Activated T-cell treated with anti-CD3 and anti-CD28 coated beads, Interleukin-2, amount 50 U/mL, for 4 hours (primary cell): ENCODE measurements at regions not wholly inside any gene's neighbourhood (a gene's known extent, or its start where the extent isn't known, plus 50 kb on each side); places are given as distances from the start of the nearest gene placed in this dataset.

ENCODE experiments used
- ATAC-seq, 2 donors: fragments of 200-7000 bp; cut with Tn5 transposase; one replicate each; pipeline ENCODE4 v1.10.0; 2021
- DNase-seq: peaks from one replicate; pipeline ENCODE4 v3.0.0-alpha.2; 2020
- H3K27me3 Mint-ChIP-seq: one replicate; pipeline ENCODE4 v1.8.0; 2021; ENCODE audit warnings: low read depth, mixed read lengths
- H3K36me3 Mint-ChIP-seq: one replicate; pipeline ENCODE4 v1.8.0; 2022; ENCODE audit warnings: mixed read lengths; ENCODE audit not compliant: insufficient read depth
- H3K4me1 Mint-ChIP-seq: one replicate; pipeline ENCODE4 v1.8.0; 2021; ENCODE audit warnings: low read depth, mixed read lengths
- H3K4me3 Mint-ChIP-seq: one replicate; pipeline ENCODE4 v1.8.0; 2021; ENCODE audit warnings: mild to moderate bottlenecking, moderate library complexity, mixed read lengths
- H3K9me3 Mint-ChIP-seq: one replicate; pipeline ENCODE4 v1.8.0; 2021; ENCODE audit warnings: mixed read lengths

- Mint-ChIP-seq H3K9me3 (peaks cover 15% of the 10 kb centered on the region), H3K4me1 (no peaks in the 10 kb centered on the region), H3K36me3 (no peaks in the 10 kb centered on the region), H3K27me3 (peaks cover 6% of the 10 kb centered on the region), H3K4me3 (no peak overlapping the region)
- no peak for DNase-seq
- ATAC-seq = no peak
Measured at GRCh38 chr20:23268792-23269354, 81.7 kb upstream of the NXT1 start.

GRCh38 chr20:23267909-23268308 is 82.7 kb upstream of the NXT1 start:
- Mint-ChIP-seq H3K9me3 (peaks cover 17% of the 10 kb centered on the region), H3K4me1 (no peaks in the 10 kb centered on the region), H3K36me3 (no peaks in the 10 kb centered on the region), H3K27me3 (peaks cover 6% of the 10 kb centered on the region), H3K4me3 (no peak overlapping the region)
- no peak for DNase-seq
- no peak for ATAC-seq

GRCh38 chr20:23266530-23267398 is 83.8 kb upstream of the NXT1 start:
- H3K36me3 Mint-ChIP-seq = no peaks in the 10 kb centered on the region
- ATAC-seq (no peak), DNase-seq (no peak)
- H3K4me3 Mint-ChIP-seq = no peak overlapping the region
- H3K4me1 Mint-ChIP-seq = no peaks in the 10 kb centered on the region
- peaks cover 6% of the 10 kb centered on the region for H3K27me3 Mint-ChIP-seq
- peaks cover 17% of the 10 kb centered on the region for H3K9me3 Mint-ChIP-seq

- DNase-seq = no peak
- H3K9me3 Mint-ChIP-seq = peaks cover 17% of the 10 kb centered on the region
- no peak for ATAC-seq
- H3K27me3 Mint-ChIP-seq = peaks cover 6% of the 10 kb centered on the region
- no peaks in the 10 kb centered on the region for H3K4me1 Mint-ChIP-seq
- H3K36me3 Mint-ChIP-seq = no peaks in the 10 kb centered on the region
- no peak overlapping the region for H3K4me3 Mint-ChIP-seq
Measured at GRCh38 chr20:23265226-23265625, 85.4 kb upstream of the NXT1 start.

GRCh38 chr20:23264545-23264944 is 86.0 kb upstream of the NXT1 start:
- no peak for ATAC-seq
- DNase-seq = no peak
- no peaks in the 10 kb centered on the region for H3K36me3 Mint-ChIP-seq
- peaks cover 17% of the 10 kb centered on the region for H3K9me3 Mint-ChIP-seq
- no peaks in the 10 kb centered on the region for H3K4me1 Mint-ChIP-seq
- H3K27me3 Mint-ChIP-seq = peaks cover 6% of the 10 kb centered on the region
- no peak overlapping the region for H3K4me3 Mint-ChIP-seq

- H3K36me3 Mint-ChIP-seq = no peaks in the 10 kb centered on the region
- no peak for DNase-seq
- ATAC-seq = no peak
- no peaks in the 10 kb centered on the region for H3K4me1 Mint-ChIP-seq
- H3K27me3 Mint-ChIP-seq = peaks cover 6% of the 10 kb centered on the region
- H3K4me3 Mint-ChIP-seq = no peak overlapping the region
- peaks cover 5% of the 10 kb centered on the region for H3K9me3 Mint-ChIP-seq
Measured at GRCh38 chr20:23260181-23260840, 90.3 kb upstream of the NXT1 start.

GRCh38 chr20:23258747-23259121 is 91.9 kb upstream of the NXT1 start:
- H3K9me3 Mint-ChIP-seq = peaks cover 2% of the 10 kb centered on the region
- DNase-seq = no peak
- no peaks in the 10 kb centered on the region for H3K4me1 Mint-ChIP-seq
- no peaks in the 10 kb centered on the region for H3K36me3 Mint-ChIP-seq
- no peak for ATAC-seq
- H3K27me3 Mint-ChIP-seq = peaks cover 7% of the 10 kb centered on the region
- no peak overlapping the region for H3K4me3 Mint-ChIP-seq

- H3K4me1 Mint-ChIP-seq = no peaks in the 10 kb centered on the region
- H3K9me3 Mint-ChIP-seq = no peaks in the 10 kb centered on the region
- DNase-seq (no peak), ATAC-seq (no peak)
- H3K4me3 Mint-ChIP-seq = no peak overlapping the region
- H3K36me3 Mint-ChIP-seq = no peaks in the 10 kb centered on the region
- H3K27me3 Mint-ChIP-seq = peaks cover 7% of the 10 kb centered on the region
Measured at GRCh38 chr20:23257848-23258746, 92.5 kb upstream of the NXT1 start.

GRCh38 chr20:23257106-23257761 is 93.4 kb upstream of the NXT1 start:
- H3K4me1 Mint-ChIP-seq = no peaks in the 10 kb centered on the region
- no peak overlapping the region for H3K4me3 Mint-ChIP-seq
- H3K36me3 Mint-ChIP-seq = no peaks in the 10 kb centered on the region
- DNase-seq (no peak), ATAC-seq (no peak)
- no peaks in the 10 kb centered on the region for H3K9me3 Mint-ChIP-seq
- peaks cover 7% of the 10 kb centered on the region for H3K27me3 Mint-ChIP-seq

GRCh38 chr20:23255716-23256385 is 94.7 kb upstream of the NXT1 start:
- Mint-ChIP-seq H3K4me3 (no peak overlapping the region), H3K9me3 (no peaks in the 10 kb centered on the region), H3K27me3 (peaks cover 13% of the 10 kb centered on the region), H3K36me3 (no peaks in the 10 kb centered on the region), H3K4me1 (no peaks in the 10 kb centered on the region)
- DNase-seq (no peak), ATAC-seq (no peak)

GRCh38 chr20:23255106-23255505 is 95.5 kb upstream of the NXT1 start:
- Mint-ChIP-seq H3K36me3 (no peaks in the 10 kb centered on the region), H3K4me1 (no peaks in the 10 kb centered on the region), H3K9me3 (no peaks in the 10 kb centered on the region), H3K4me3 (no peak overlapping the region), H3K27me3 (peaks cover 13% of the 10 kb centered on the region)
- no peak for DNase-seq
- no peak for ATAC-seq

GRCh38 chr20:23254505-23254904 is 96.1 kb upstream of the NXT1 start:
- no peak for DNase-seq
- Mint-ChIP-seq H3K4me3 (no peak overlapping the region), H3K4me1 (no peaks in the 10 kb centered on the region), H3K9me3 (no peaks in the 10 kb centered on the region), H3K27me3 (peaks cover 13% of the 10 kb centered on the region), H3K36me3 (no peaks in the 10 kb centered on the region)
- ATAC-seq = no peak

GRCh38 chr20:23254034-23254433 is 96.6 kb upstream of the NXT1 start:
- H3K4me1 Mint-ChIP-seq = no peaks in the 10 kb centered on the region
- H3K36me3 Mint-ChIP-seq = no peaks in the 10 kb centered on the region
- no peak for DNase-seq
- H3K27me3 Mint-ChIP-seq = peaks cover 13% of the 10 kb centered on the region
- no peak overlapping the region for H3K4me3 Mint-ChIP-seq
- ATAC-seq = no peak
- no peaks in the 10 kb centered on the region for H3K9me3 Mint-ChIP-seq
